ENCODE measurements at regions not wholly inside any gene's neighbourhood (a gene's known extent, or its start where the extent isn't known, plus 50 kb on each side); places are given as distances from the start of the nearest gene placed in this dataset.
"Not testable (repeated sequence)": the region's sequence is repeated elsewhere in the genome, so short reads cannot be mapped to it uniquely, and the experiment has no call there.

DNA sequence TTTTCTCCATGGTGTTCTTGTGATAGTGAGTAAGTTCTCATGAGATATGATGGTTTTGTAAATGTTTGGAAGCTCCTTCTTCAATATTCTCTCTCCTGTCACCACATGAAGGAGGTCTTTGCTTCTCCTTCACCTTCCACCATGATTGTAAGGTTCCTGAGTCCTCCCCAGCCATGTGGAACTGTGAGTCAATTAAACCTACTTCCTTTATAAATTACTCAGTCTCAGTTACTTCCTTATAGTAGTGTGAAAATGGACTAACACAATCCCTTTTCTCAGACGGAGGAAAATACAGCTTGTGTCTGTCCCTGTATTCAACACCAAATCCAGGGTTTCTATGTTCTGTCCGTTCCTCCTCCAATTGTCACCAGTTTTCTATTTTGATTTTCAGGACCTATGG lies 181.0 kb downstream of the ALDH8A1 start:
- Histone ChIP-seq H2BK5ac (ENCODE audit: low read length) (no peak overlapping the region), H3K4me3 (ENCODE audit: low read length in 2 of 2) (no peak overlapping the region), H4K8ac (ENCODE audit: low read depth, low read length) (no peak overlapping the region), H3K36me3 (replicated peaks in 1 of 2; ENCODE audit: control insufficient read depth in 2 of 2, insufficient read depth in 2 of 2, low read length in 2 of 2) (no peaks in the 10 kb centered on the region), H3K18ac (ENCODE audit: low read length) (no peak overlapping the region), H3K4ac (ENCODE audit: low read length) (no peak overlapping the region), H3K23ac (ENCODE audit: low read depth, low read length, poor library complexity) (no peak overlapping the region), H3K4me1 (ENCODE audit: control insufficient read depth in 2 of 2, insufficient read depth in 1 of 2, low read depth in 1 of 2, low read length in 2 of 2) (no peaks in the 10 kb centered on the region), H2AFZ (ENCODE audit: low read length) (no peak overlapping the region), H2BK12ac (ENCODE audit: low read length) (no peak overlapping the region), H3K79me1 (ENCODE audit: low read depth, low read length) (no peaks in the 10 kb centered on the region), H3K4me2 (ENCODE audit: insufficient read depth, low read length, poor library complexity, severe bottlenecking) (no peak overlapping the region), H3K9me3 (replicated peaks in 1 of 2; ENCODE audit: control insufficient read depth in 2 of 2, insufficient read depth in 1 of 2, low read depth in 1 of 2, low read length in 2 of 2) (no peaks in the 10 kb centered on the region), H3K14ac (ENCODE audit: low read length) (no peak overlapping the region), H3K27ac (replicated peaks; ENCODE audit: low read length) (no peak overlapping the region), H2AK5ac (ENCODE audit: low read depth, low read length) (no peak overlapping the region), H2BK120ac (ENCODE audit: low read depth, low read length) (no peak overlapping the region), H2BK15ac (ENCODE audit: low read length) (no peak overlapping the region), H3K27me3 (ENCODE audit: control insufficient read depth in 3 of 3, insufficient read depth in 3 of 3, low read depth in 1 of 3, low read length in 3 of 3) (no peaks in the 10 kb centered on the region), H3K9ac (ENCODE audit: low read depth, low read length, poor library complexity) (no peak overlapping the region), H4K91ac (ENCODE audit: low read depth, low read length, poor library complexity) (no peak overlapping the region)
- no peak for DNase-seq (ENCODE audit: low spot score)
- no CpG with 5 or more reads among the region's 2 CpGs for WGBS, 2 donors (ENCODE audit: extremely low coverage in 2 of 2, insufficient read length in 2 of 2, insufficient replicate concordance in 1 of 2)

DNA sequence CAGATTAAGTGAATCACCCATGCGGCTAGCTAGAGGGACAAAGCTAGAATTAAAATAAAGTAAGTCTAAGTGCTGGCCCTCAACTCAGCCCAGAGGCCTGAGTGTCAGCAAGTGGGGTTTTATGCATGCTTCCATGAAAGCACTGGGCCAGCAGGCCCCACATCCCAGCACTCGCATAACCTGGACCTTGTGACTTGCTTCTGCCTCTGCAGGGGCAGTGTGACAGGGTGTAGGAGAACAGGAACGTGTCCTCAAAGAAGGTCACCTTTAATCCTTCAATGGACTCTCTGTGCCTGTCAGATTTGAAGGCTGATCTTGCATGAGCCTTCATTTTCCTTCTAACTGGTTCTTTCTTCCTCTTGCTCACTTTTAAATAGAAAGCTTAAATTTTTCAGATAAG lies 183.4 kb downstream of the ALDH8A1 start:
- no peak overlapping the region for H3K4ac ChIP-seq (ENCODE audit: low read length)
- H2AK5ac ChIP-seq (ENCODE audit: low read depth, low read length), result no peak overlapping the region
- H3K9ac ChIP-seq (ENCODE audit: low read depth, low read length, poor library complexity), result no peak overlapping the region
- no peaks in the 10 kb centered on the region for H3K36me3 ChIP-seq (replicated peaks in 1 of 2; ENCODE audit: control insufficient read depth in 2 of 2, insufficient read depth in 2 of 2, low read length in 2 of 2)
- no peaks in the 10 kb centered on the region for H3K4me1 ChIP-seq (ENCODE audit: control insufficient read depth in 2 of 2, insufficient read depth in 1 of 2, low read depth in 1 of 2, low read length in 2 of 2)
- H2BK120ac ChIP-seq (ENCODE audit: low read depth, low read length), result no peak overlapping the region
- no peaks in the 10 kb centered on the region for H3K9me3 ChIP-seq (replicated peaks in 1 of 2; ENCODE audit: control insufficient read depth in 2 of 2, insufficient read depth in 1 of 2, low read depth in 1 of 2, low read length in 2 of 2)
- peak overlapping the region in 1 of 2 donors; percentile 55 for H3K4me3 ChIP-seq (ENCODE audit: low read length in 2 of 2)
- no CpG with 5 or more reads among the region's 3 CpGs for WGBS, 2 donors (ENCODE audit: extremely low coverage in 2 of 2, insufficient read length in 2 of 2, insufficient replicate concordance in 1 of 2)
- H3K4me2 ChIP-seq (ENCODE audit: insufficient read depth, low read length, poor library complexity, severe bottlenecking), result no peak overlapping the region
- no peak overlapping the region for H4K91ac ChIP-seq (ENCODE audit: low read depth, low read length, poor library complexity)
- no peak for DNase-seq (ENCODE audit: low spot score)
- no peak overlapping the region for H3K27ac ChIP-seq (replicated peaks; ENCODE audit: low read length)
- no peak overlapping the region for H3K14ac ChIP-seq (ENCODE audit: low read length)
- H3K23ac ChIP-seq (ENCODE audit: low read depth, low read length, poor library complexity), result no peak overlapping the region
- no peak overlapping the region for H2BK15ac ChIP-seq (ENCODE audit: low read length)
- no peak overlapping the region for H2BK5ac ChIP-seq (ENCODE audit: low read length)
- H3K27me3 ChIP-seq (ENCODE audit: control insufficient read depth in 3 of 3, insufficient read depth in 3 of 3, low read depth in 1 of 3, low read length in 3 of 3), result no peaks in the 10 kb centered on the region
- H2AFZ ChIP-seq (ENCODE audit: low read length), result no peak overlapping the region
- H3K79me1 ChIP-seq (ENCODE audit: low read depth, low read length), result no peaks in the 10 kb centered on the region
- H4K8ac ChIP-seq (ENCODE audit: low read depth, low read length), result no peak overlapping the region
- H3K18ac ChIP-seq (ENCODE audit: low read length), result no peak overlapping the region
- H2BK12ac ChIP-seq (ENCODE audit: low read length), result no peak overlapping the region

DNA sequence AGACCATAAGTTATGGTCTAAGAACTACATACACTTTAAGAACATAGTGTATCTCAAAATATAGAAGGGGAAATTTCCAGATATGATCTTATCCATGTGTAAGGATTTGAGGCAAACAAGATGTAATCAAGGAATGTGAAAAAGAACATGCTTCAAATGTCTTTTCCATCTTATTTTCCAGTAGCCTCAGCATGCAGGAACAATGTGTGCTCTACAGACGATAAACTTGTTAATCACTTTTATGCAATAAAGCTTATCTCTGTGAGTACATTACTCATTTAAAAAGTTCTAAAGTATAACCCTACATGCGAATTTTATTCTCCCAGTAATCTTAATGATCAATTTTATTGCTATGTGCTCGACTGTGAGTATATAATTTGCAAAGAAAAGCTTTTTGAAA lies 185.2 kb downstream of the ALDH8A1 start:
- H3K36me3 ChIP-seq (replicated peaks in 1 of 2; ENCODE audit: control insufficient read depth in 2 of 2, insufficient read depth in 2 of 2, low read length in 2 of 2), result no peaks in the 10 kb centered on the region
- no peaks in the 10 kb centered on the region for H3K27me3 ChIP-seq (ENCODE audit: control insufficient read depth in 3 of 3, insufficient read depth in 3 of 3, low read depth in 1 of 3, low read length in 3 of 3)
- no peak overlapping the region for H3K27ac ChIP-seq (replicated peaks; ENCODE audit: low read length)
- H3K23ac ChIP-seq (ENCODE audit: low read depth, low read length, poor library complexity), result no peak overlapping the region
- H3K4me2 ChIP-seq (ENCODE audit: insufficient read depth, low read length, poor library complexity, severe bottlenecking), result no peak overlapping the region
- no peak overlapping the region for H3K4ac ChIP-seq (ENCODE audit: low read length)
- no peak overlapping the region for H2BK12ac ChIP-seq (ENCODE audit: low read length)
- no peak overlapping the region for H3K14ac ChIP-seq (ENCODE audit: low read length)
- H2AFZ ChIP-seq (ENCODE audit: low read length), result no peak overlapping the region
- H3K79me1 ChIP-seq (ENCODE audit: low read depth, low read length), result no peaks in the 10 kb centered on the region
- no peak overlapping the region for H4K91ac ChIP-seq (ENCODE audit: low read depth, low read length, poor library complexity)
- no peak overlapping the region for H2BK5ac ChIP-seq (ENCODE audit: low read length)
- no peak overlapping the region for H2AK5ac ChIP-seq (ENCODE audit: low read depth, low read length)
- H3K9me3 ChIP-seq (replicated peaks in 1 of 2; ENCODE audit: control insufficient read depth in 2 of 2, insufficient read depth in 1 of 2, low read depth in 1 of 2, low read length in 2 of 2), result no peaks in the 10 kb centered on the region
- no peak overlapping the region for H2BK120ac ChIP-seq (ENCODE audit: low read depth, low read length)
- H2BK15ac ChIP-seq (ENCODE audit: low read length), result no peak overlapping the region
- H3K4me1 ChIP-seq (ENCODE audit: control insufficient read depth in 2 of 2, insufficient read depth in 1 of 2, low read depth in 1 of 2, low read length in 2 of 2), result peaks cover 0 to 2% of the 10 kb centered on the region in 2 donors
- H4K8ac ChIP-seq (ENCODE audit: low read depth, low read length), result no peak overlapping the region
- no peak overlapping the region for H3K18ac ChIP-seq (ENCODE audit: low read length)
- WGBS, 2 donors (ENCODE audit: extremely low coverage in 2 of 2, insufficient read length in 2 of 2, insufficient replicate concordance in 1 of 2), result no CpG with 5 or more reads among the region's 3 CpGs
- no peak overlapping the region for H3K9ac ChIP-seq (ENCODE audit: low read depth, low read length, poor library complexity)
- DNase-seq (ENCODE audit: low spot score), result no peak
- H3K4me3 ChIP-seq (ENCODE audit: low read length in 2 of 2), result no peak overlapping the region

DNA sequence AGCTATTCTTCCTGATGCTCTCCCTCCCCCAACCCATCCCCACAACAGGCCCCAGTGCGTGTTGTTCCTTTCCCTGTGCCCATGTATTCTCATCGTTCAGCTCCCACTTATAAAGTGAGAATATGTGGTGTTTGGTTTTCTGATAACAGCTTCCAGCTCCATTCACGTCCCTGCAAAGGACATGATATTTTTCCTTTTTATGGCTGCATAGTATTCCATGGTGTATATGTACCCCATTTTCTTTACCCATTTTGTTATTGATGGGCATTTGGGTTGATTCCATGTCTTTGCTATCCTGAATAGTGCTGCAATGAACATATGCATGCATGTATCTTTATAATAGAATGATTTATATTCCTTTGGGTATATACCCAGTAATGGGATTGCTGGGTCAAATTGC lies 186.3 kb downstream of the ALDH8A1 start:
- H3K27ac ChIP-seq (replicated peaks; ENCODE audit: low read length); H3K4me1 ChIP-seq (ENCODE audit: control insufficient read depth in 2 of 2, insufficient read depth in 1 of 2, low read depth in 1 of 2, low read length in 2 of 2); H2AFZ ChIP-seq (ENCODE audit: low read length); H2BK120ac ChIP-seq (ENCODE audit: low read depth, low read length); H2BK5ac ChIP-seq (ENCODE audit: low read length); H3K27me3 ChIP-seq (ENCODE audit: control insufficient read depth in 3 of 3, insufficient read depth in 3 of 3, low read depth in 1 of 3, low read length in 3 of 3); H2AK5ac ChIP-seq (ENCODE audit: low read depth, low read length); H4K8ac ChIP-seq (ENCODE audit: low read depth, low read length); H3K23ac ChIP-seq (ENCODE audit: low read depth, low read length, poor library complexity); H3K9ac ChIP-seq (ENCODE audit: low read depth, low read length, poor library complexity); H3K4ac ChIP-seq (ENCODE audit: low read length); H3K4me3 ChIP-seq (ENCODE audit: low read length in 2 of 2); H2BK15ac ChIP-seq (ENCODE audit: low read length); H2BK12ac ChIP-seq (ENCODE audit: low read length); DNase-seq (ENCODE audit: low spot score); H3K79me1 ChIP-seq (ENCODE audit: low read depth, low read length); H3K4me2 ChIP-seq (ENCODE audit: insufficient read depth, low read length, poor library complexity, severe bottlenecking); H4K91ac ChIP-seq (ENCODE audit: low read depth, low read length, poor library complexity); H3K18ac ChIP-seq (ENCODE audit: low read length); H3K14ac ChIP-seq (ENCODE audit: low read length); H3K9me3 ChIP-seq (replicated peaks in 1 of 2; ENCODE audit: control insufficient read depth in 2 of 2, insufficient read depth in 1 of 2, low read depth in 1 of 2, low read length in 2 of 2); H3K36me3 ChIP-seq (replicated peaks in 1 of 2; ENCODE audit: control insufficient read depth in 2 of 2, insufficient read depth in 2 of 2, low read length in 2 of 2): not testable (repeated sequence)
- no CpG with 5 or more reads among the region's 3 CpGs for WGBS, 2 donors (ENCODE audit: extremely low coverage in 2 of 2, insufficient read length in 2 of 2, insufficient replicate concordance in 1 of 2)

Measured in neuronal stem cell (in vitro differentiated cells).